Transverse colon (tissue), 4 donors: ENCODE measurements at regions not wholly inside any gene's neighbourhood (a gene's known extent, or its start where the extent isn't known, plus 50 kb on each side); places are given as distances from the start of the nearest gene placed in this dataset.
"Not testable (repeated sequence)": the region's sequence is repeated elsewhere in the genome, so short reads cannot be mapped to it uniquely, and the experiment has no call there.

Experiments used
- DNase-seq: peaks from one replicate; pipeline ENCODE4 v3.0.0-alpha.2; 2019
- H3K27ac ChIP-seq, 4 donors: fragments of 200-600 bp; sonication (generic); 2 replicates each; pipeline ENCODE4 v1.5.1; 2016 to 2018; ENCODE audit warnings: inconsistent platforms in 4 of 4
- H3K27me3 ChIP-seq: fragments of 200-600 bp; sonication (generic); 2 replicates; pipeline ENCODE4 v1.5.1; 2017; ENCODE audit warnings: inconsistent platforms
- H3K36me3 ChIP-seq, 4 donors: fragments of 200-600 bp; sonication (generic); 2 replicates each; pipeline ENCODE4 v1.5.1; 2017 to 2019; ENCODE audit warnings: inconsistent platforms in 4 of 4
- H3K4me1 ChIP-seq, 4 donors: fragments of 200-600 bp; sonication (generic); 2 replicates each; pipeline ENCODE4 v1.5.1; 2017 to 2020; ENCODE audit warnings: inconsistent platforms in 4 of 4
- H3K4me3 ChIP-seq, 4 donors: fragments of 200-600 bp; sonication (generic); 1 replicate in 1 of 4; 2 replicates in 3 of 4; pipeline versions ENCODE4 v1.5.1 to v1.6.1; 2017 to 2019; ENCODE audit warnings: inconsistent platforms in 4 of 4
- H3K9me3 ChIP-seq, 2 donors: fragments of 200-600 bp; sonication (generic); 2 replicates each; pipeline ENCODE4 v1.5.1; 2017 to 2019; ENCODE audit warnings: inconsistent platforms in 2 of 2
- CTCF ChIP-seq, 5 experiments: fragments of 200-600 bp in 3 of 5; fragments of 450-650 bp in 2 of 5; sonication (generic) in 3 of 5; IDR thresholded peaks; 1 replicate in 2 of 5; 2 replicates in 3 of 5; pipeline ENCODE4 v1.5.1; 2016 to 2017; ENCODE audit warnings: antibody characterized with exemption in 5 of 5, inconsistent platforms in 3 of 5, mild to moderate bottlenecking in 2 of 5, moderate library complexity in 1 of 5
- EP300 ChIP-seq: sonication (generic); formaldehyde crosslinking; IDR thresholded peaks from one replicate; pipeline ENCODE4 v1.6.1; 2017; ENCODE audit warnings: antibody characterized with exemption, low read depth
- POLR2A ChIP-seq: fragments of 450-650 bp; IDR thresholded peaks from one replicate; pipeline ENCODE4 v1.6.1; 2016; ENCODE audit warnings: antibody characterized with exemption, mild to moderate bottlenecking, moderate library complexity
- POLR2AphosphoS5 ChIP-seq, 3 donors: sonication (generic); formaldehyde crosslinking; IDR thresholded peaks; one replicate each; pipeline ENCODE4 v1.6.1; 2016; ENCODE audit warnings: antibody characterized with exemption in 3 of 3
- WGBS, 2 donors: methylation state at CpG; one replicate each; pipeline ENCODE4 v1.1.5; 2018; ENCODE audit warnings: low coverage in 1 of 2; 5-methylcytosine and 5-hydroxymethylcytosine counted together
- in situ Hi-C, 4 donors: fragments of 200-750 bp; cut with MboI; loops; one replicate each; pipeline versions ENCODE4 v1.15.0 to v1.15.1; 2017; ENCODE audit warnings: low sequenced_read_pairs in 3 of 4, low pct_ligation_motif_present in 1 of 4, low pct_unique_long_range_greater_than_20kb in 1 of 4
- intact Hi-C: fragments of 100-400 bp; cut with DNase I; formaldehyde crosslinking; loops from one replicate; pipeline ENCODE4 v1.15.1; 2023; ENCODE audit warnings: low total_unique reads

DNA sequence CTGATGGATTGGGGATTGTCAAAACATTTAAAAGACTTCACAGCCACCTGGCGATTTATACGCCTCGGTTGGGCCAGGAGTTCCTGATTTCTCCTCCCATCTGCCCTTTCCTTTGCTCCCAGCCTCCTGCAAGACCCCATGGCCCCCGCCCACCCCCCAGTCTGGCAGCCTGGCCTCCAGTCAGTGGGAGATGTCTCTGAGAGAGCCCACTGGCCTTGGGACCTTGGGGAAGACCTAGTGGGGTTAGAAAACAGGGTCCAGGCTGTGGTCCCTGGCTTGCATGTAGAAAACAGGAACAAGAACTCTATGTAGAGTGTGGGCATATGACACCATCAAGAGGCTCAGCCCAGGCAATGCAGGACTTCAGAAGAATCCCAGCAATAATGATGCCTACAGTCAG, 209.4 kb upstream of the C16orf82 start:
- TF ChIP-seq CTCF (IDR thresholded peaks at IDR 0.05), result no peak
- peaks cover 0 to 3% of the 10 kb centered on the region in 2 donors for H3K9me3 ChIP-seq
- intact Hi-C loops, result no loop called here
- H3K36me3 ChIP-seq, result no peaks in the 10 kb centered on the region
- no peak overlapping the region for H3K27ac ChIP-seq
- 66 to 87% methylated on average over 3 to 4 of the region's 4 CpGs for WGBS, 2 donors
- H3K4me1 ChIP-seq, result no peaks in the 10 kb centered on the region
- no peaks in the 10 kb centered on the region for H3K27me3 ChIP-seq
- DNase-seq, result no peak
- in situ Hi-C loops, result no loop called here
- no peak overlapping the region for H3K4me3 ChIP-seq

DNA sequence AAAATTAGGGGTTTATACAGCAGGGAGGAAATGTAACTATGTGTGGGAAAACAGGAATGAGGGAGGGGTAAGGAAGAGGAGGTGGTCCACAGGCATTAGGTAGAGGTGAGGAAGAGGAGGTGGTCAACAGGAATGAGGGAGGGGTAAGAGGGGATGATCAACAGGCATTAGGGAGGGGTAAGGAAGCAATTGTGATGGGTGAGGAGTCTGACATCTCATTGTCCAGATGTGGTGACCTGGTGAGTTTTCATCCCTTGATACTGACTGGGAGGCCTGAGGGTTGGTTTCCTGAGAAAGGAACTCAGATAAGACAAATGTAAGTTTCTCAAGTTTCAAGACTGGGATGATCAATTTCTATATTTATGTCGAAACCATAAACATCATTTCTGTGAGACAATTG, 206.2 kb upstream of the C16orf82 start:
- Histone ChIP-seq H3K27me3 (no peaks in the 10 kb centered on the region), H3K9me3 (peaks cover 0 to 3% of the 10 kb centered on the region in 2 donors), H3K36me3 (no peaks in the 10 kb centered on the region), H3K4me3 (no peak overlapping the region), H3K27ac (no peak overlapping the region), H3K4me1 (no peaks in the 10 kb centered on the region)
- in situ Hi-C loops (no loop called here), intact Hi-C loops (no loop called here)
- WGBS, 2 donors, result 84 to 100% methylated on average over 1 of the region's 1 CpG
- TF ChIP-seq CTCF (IDR thresholded peaks at IDR 0.05) (no peak), EP300 (no peak), POLR2A (no peak)
- no peak for DNase-seq

- DNase-seq, result no peak
- in situ Hi-C loops, result no loop called here
- Histone ChIP-seq H3K9me3 (peaks cover 0 to 3% of the 10 kb centered on the region in 2 donors), H3K27ac (no peak overlapping the region), H3K36me3 (no peaks in the 10 kb centered on the region), H3K4me3 (no peak overlapping the region), H3K4me1 (no peaks in the 10 kb centered on the region), H3K27me3 (no peaks in the 10 kb centered on the region)
- intact Hi-C loops, result no loop called here
- no peak for TF ChIP-seq POLR2AphosphoS5 (IDR thresholded peaks at IDR 0.05)
- TF ChIP-seq CTCF (IDR thresholded peaks at IDR 0.05), result no peak
- TF ChIP-seq EP300, result no peak
- TF ChIP-seq POLR2A, result no peak
- WGBS, 2 donors, result 35 to 57% methylated on average over 1 to 3 of the region's 3 CpGs
These were observed 202.8 kb upstream of the C16orf82 start for GRCh38 chr16:26863931-26864330.

- DNase-seq, H3K4me1 ChIP-seq, intact Hi-C loops, H3K27me3 ChIP-seq, H3K4me3 ChIP-seq, in situ Hi-C loops, H3K27ac ChIP-seq, H3K36me3 ChIP-seq, H3K9me3 ChIP-seq: not testable (repeated sequence)
- WGBS, 2 donors, result 65 to 100% methylated on average over 1 to 5 of the region's 5 CpGs
These were observed 192.4 kb upstream of the C16orf82 start for GRCh38 chr16:26874318-26874717.

GRCh38 chr16:26877421-26877820, 189.3 kb upstream of the C16orf82 start:
- no peaks in the 10 kb centered on the region for H3K36me3 ChIP-seq
- intact Hi-C loops (no loop called here), in situ Hi-C loops (no loop called here)
- no peak overlapping the region for H3K4me3 ChIP-seq
- WGBS, 2 donors, result 84 to 85% methylated on average over 2 to 3 of the region's 3 CpGs
- TF ChIP-seq POLR2AphosphoS5 (IDR thresholded peaks at IDR 0.05) (no peak), EP300 (no peak), CTCF (IDR thresholded peaks at IDR 0.05) (no peak), POLR2A (no peak)
- DNase-seq, result no peak
- H3K4me1 ChIP-seq, result no peaks in the 10 kb centered on the region
- no peaks in the 10 kb centered on the region for H3K27me3 ChIP-seq
- no peak overlapping the region for H3K27ac ChIP-seq
- peaks cover 0 to 4% of the 10 kb centered on the region in 2 donors for H3K9me3 ChIP-seq
